GM21786 (cell line): ENCODE measurements at regions not wholly inside any gene's neighbourhood (a gene's known extent, or its start where the extent isn't known, plus 50 kb on each side); places are given as distances from the start of the nearest gene placed in this dataset.

ENCODE experiments used
- ATAC-seq: cut with Tn5 transposase; IDR thresholded peaks from one replicate; pipeline ENCODE4 v1.9.1; 2021; ENCODE audit not compliant: unreplicated experiment

- ATAC-seq, result no peak
Measured at GRCh38 chr10:78548369-78548768, 514.7 kb downstream of the RPS24 start.

GRCh38 chr10:78549140-78549935 lies 515.7 kb downstream of the RPS24 start:
- ATAC-seq, result no peak

- no peak for ATAC-seq
Measured at GRCh38 chr10:78550090-78550489, 516.4 kb downstream of the RPS24 start.

- no peak for ATAC-seq
Measured at GRCh38 chr10:78550716-78551115, 517.1 kb downstream of the RPS24 start.

GRCh38 chr10:78551184-78552005 lies 517.4 kb upstream of the ZMIZ1 start:
- ATAC-seq, result no peak

- ATAC-seq, result no peak
Measured at GRCh38 chr10:78552261-78552811, 516.4 kb upstream of the ZMIZ1 start.

- no peak for ATAC-seq
Measured at GRCh38 chr10:78553792-78554191, 515.0 kb upstream of the ZMIZ1 start.

GRCh38 chr10:78555128-78555527 lies 513.6 kb upstream of the ZMIZ1 start:
- no peak for ATAC-seq

GRCh38 chr10:78556705-78557432 lies 511.9 kb upstream of the ZMIZ1 start:
- no peak for ATAC-seq

- no peak for ATAC-seq
Measured at GRCh38 chr10:78557433-78557925, 511.3 kb upstream of the ZMIZ1 start.

GRCh38 chr10:78559661-78560340 lies 509.0 kb upstream of the ZMIZ1 start:
- no peak for ATAC-seq

GRCh38 chr10:78560341-78560688 lies 508.5 kb upstream of the ZMIZ1 start:
- no peak for ATAC-seq

- no peak for ATAC-seq
Measured at GRCh38 chr10:78563314-78563713, 505.5 kb upstream of the ZMIZ1 start.

- no peak for ATAC-seq
Measured at GRCh38 chr10:78565841-78566240, 502.9 kb upstream of the ZMIZ1 start.

GRCh38 chr10:78566284-78567111 lies 502.3 kb upstream of the ZMIZ1 start:
- no peak for ATAC-seq

GRCh38 chr10:78567680-78568455 lies 500.9 kb upstream of the ZMIZ1 start:
- ATAC-seq, result no peak

- ATAC-seq, result no peak
Measured at GRCh38 chr10:78568620-78569019, 500.1 kb upstream of the ZMIZ1 start.

- no peak for ATAC-seq
Measured at GRCh38 chr10:78570633-78571235, 498.0 kb upstream of the ZMIZ1 start.

GRCh38 chr10:78571286-78571685 lies 497.5 kb upstream of the ZMIZ1 start:
- ATAC-seq, result no peak
